A549 (cell line): ENCODE measurements at regions not wholly inside any gene's neighbourhood (a gene's known extent, or its start where the extent isn't known, plus 50 kb on each side); places are given as distances from the start of the nearest gene placed in this dataset.

ENCODE experiments used
- ATAC-seq, 2 experiments: fragments of 200-7000 bp in 1 of 2; fragments of >200 bp in 1 of 2; cut with Nextera tagmentation in 1 of 2; cut with Tn5 transposase in 1 of 2; 3 replicates each; pipeline versions ENCODE4 v1.8.0 to v1.9.1; 2018 to 2020; ENCODE audit warnings: mild to moderate bottlenecking in 1 of 2, moderate library complexity in 1 of 2
- CTCF ChIA-PET: fragments of 300-600 bp; sonication (Branson Sonifier 250); formaldehyde crosslinking; extraction: SDS; loops from one replicate; lab custom pipeline; 2021; ENCODE audit warnings: antibody characterized with exemption, inconsistent platforms; lab: Yijun Ruan, JAX
- POLR2A ChIA-PET: fragments of 350-600 bp; formaldehyde crosslinking; extraction: SDS; loops from one replicate; lab custom pipeline; 2021; ENCODE audit warnings: antibody characterized with exemption, inconsistent platforms; lab: Yijun Ruan, JAX
- DNase-seq, 2 experiments: peaks; one replicate each; pipeline versions ENCODE4 v3.0.0 to v3.0.0-alpha.2; 2011 to 2016; ENCODE audit warnings: low read depth in 1 of 2, low spot score in 1 of 2
- FAIRE-seq: peaks from 2 replicates; lab custom pipeline; 2011; peaks lifted over from hg19 to GRCh38; lab: Jason Lieb, UNC
- H3K27ac ChIP-seq, 2 experiments: fragments of >200 bp; sonication (Bioruptor Twin); formaldehyde crosslinking; 3 replicates each; pipeline ENCODE4 v1.5.1; 2016 to 2017
- H3K4me1 ChIP-seq: fragments of >200 bp; sonication (Bioruptor Twin); formaldehyde crosslinking; 3 replicates; pipeline ENCODE4 v1.6.1; 2016
- H3K4me2 ChIP-seq: fragments of >200 bp; sonication (Bioruptor Twin); formaldehyde crosslinking; 3 replicates; pipeline ENCODE4 v1.6.1; 2016
- H3K4me3 ChIP-seq: fragments of >200 bp; sonication (Bioruptor Twin); formaldehyde crosslinking; 3 replicates; pipeline ENCODE4 v1.5.1; 2016
- H3K9me3 ChIP-seq: fragments of >200 bp; sonication (Bioruptor Twin); formaldehyde crosslinking; 3 replicates; pipeline ENCODE4 v1.6.1; 2016
- BCL3 ChIP-seq: fragments of >200 bp; sonication (Bioruptor Twin); formaldehyde crosslinking; IDR thresholded peaks from 3 replicates; pipeline ENCODE4 v1.6.1; 2016
- CHD2 ChIP-seq: fragments of 150-350 bp; IDR thresholded peaks from 2 replicates; pipeline ENCODE4 v1.6.1; 2014; ENCODE audit warnings: low read length; ENCODE audit not compliant: partially characterized antibody
- E2F6 ChIP-seq: IDR thresholded peaks from 2 replicates; pipeline ENCODE4 v1.6.1; 2012; ENCODE audit warnings: low read depth, borderline replicate concordance
- EHF ChIP-seq: fragments of 250-450 bp; sonication (Bioruptor Pico); IDR thresholded peaks from 2 replicates; pipeline ENCODE4 v1.5.0; 2020; ENCODE audit warnings: mild to moderate bottlenecking
- EHMT2 ChIP-seq: fragments of 200-600 bp; sonication (generic); IDR thresholded peaks from 2 replicates; pipeline ENCODE4 v1.6.1; 2016; ENCODE audit warnings: antibody characterized with exemption, low read depth, mild to moderate bottlenecking, moderate library complexity
- ELK1 ChIP-seq: fragments of 150-350 bp; IDR thresholded peaks from 2 replicates; pipeline ENCODE4 v1.6.1; 2014; ENCODE audit warnings: low read depth, mild to moderate bottlenecking, low read length
- ESRRA ChIP-seq: fragments of 150-350 bp; IDR thresholded peaks from 2 replicates; pipeline ENCODE4 v1.6.1; 2014; ENCODE audit warnings: mild to moderate bottlenecking, low read length, borderline replicate concordance
- FOSB ChIP-seq: fragments of 250-450 bp; sonication (Bioruptor Pico); IDR thresholded peaks from 2 replicates; pipeline ENCODE4 v1.5.0; 2020; ENCODE audit warnings: mild to moderate bottlenecking, moderate library complexity
- FOSL2 ChIP-seq, 2 experiments: fragments of 450-650 bp in 1 of 2; fragments of >200 bp in 1 of 2; sonication (Bioruptor Twin) in 1 of 2; formaldehyde crosslinking; IDR thresholded peaks; 2 replicates each; pipeline versions ENCODE4 v1.5.0 to v1.6.1; 2016 to 2020; ENCODE audit warnings: mild to moderate bottlenecking in 1 of 2, moderate library complexity in 1 of 2
- HES2 ChIP-seq: fragments of >200 bp; sonication (Bioruptor Twin); formaldehyde crosslinking; IDR thresholded peaks from 2 replicates; pipeline ENCODE4 v1.6.1; 2016
- HEYL ChIP-seq: fragments of 250-450 bp; sonication (Bioruptor Pico); IDR thresholded peaks from 2 replicates; pipeline ENCODE4 v1.8.0; 2021; ENCODE audit warnings: mild to moderate bottlenecking, moderate library complexity
- HMGXB4 ChIP-seq: fragments of 250-450 bp; sonication (Bioruptor Pico); IDR thresholded peaks from 2 replicates; pipeline ENCODE4 v1.5.0; 2021; ENCODE audit warnings: mild to moderate bottlenecking, moderate library complexity, borderline replicate concordance
- HOXA7 ChIP-seq: fragments of 250-450 bp; sonication (Bioruptor Pico); IDR thresholded peaks from 2 replicates; pipeline ENCODE4 v1.5.0; 2020; ENCODE audit warnings: mild to moderate bottlenecking, moderate library complexity
- HOXB13 ChIP-seq: fragments of 250-450 bp; sonication (Bioruptor Pico); IDR thresholded peaks from 2 replicates; pipeline ENCODE4 v1.5.0; 2020; ENCODE audit warnings: low read depth, mild to moderate bottlenecking, moderate library complexity
- JUNB ChIP-seq: fragments of >200 bp; sonication (Bioruptor Twin); formaldehyde crosslinking; IDR thresholded peaks from 2 replicates; pipeline ENCODE4 v1.6.1; 2016
- KDM5A ChIP-seq: fragments of 200-600 bp; sonication (generic); IDR thresholded peaks from 2 replicates; pipeline ENCODE4 v1.6.1; 2016; ENCODE audit warnings: antibody characterized with exemption, mild to moderate bottlenecking
- MAX ChIP-seq: IDR thresholded peaks from 2 replicates; pipeline ENCODE4 v1.6.1; 2012
- MAZ ChIP-seq: fragments of 150-350 bp; IDR thresholded peaks from 2 replicates; pipeline ENCODE4 v1.6.1; 2014; ENCODE audit warnings: antibody characterized with exemption, low read depth, low read length, borderline replicate concordance
- PBX3 ChIP-seq: IDR thresholded peaks from 2 replicates; pipeline ENCODE4 v1.6.1; 2012
- RARB ChIP-seq: fragments of 250-450 bp; sonication (Bioruptor Pico); IDR thresholded peaks from 2 replicates; pipeline ENCODE4 v1.8.0; 2021; ENCODE audit warnings: mild to moderate bottlenecking, moderate library complexity
- RNF2 ChIP-seq: fragments of 200-600 bp; sonication (generic); IDR thresholded peaks from 2 replicates; pipeline ENCODE4 v1.6.1; 2016; ENCODE audit warnings: low read depth, mild to moderate bottlenecking, antibody characterized with exemption, moderate library complexity, borderline replicate concordance
- TP53 ChIP-seq: fragments of 250-450 bp; sonication (Bioruptor Pico); IDR thresholded peaks from 2 replicates; pipeline ENCODE4 v1.5.0; 2021; ENCODE audit warnings: mild to moderate bottlenecking, moderate library complexity
- ZC3H11A ChIP-seq: fragments of 450-650 bp; IDR thresholded peaks from 2 replicates; pipeline ENCODE4 v1.6.1; 2014; ENCODE audit warnings: antibody characterized with exemption, mild to moderate bottlenecking
- ZFP36 ChIP-seq: fragments of 450-650 bp; IDR thresholded peaks from 2 replicates; pipeline ENCODE4 v1.6.1; 2014; ENCODE audit warnings: borderline replicate concordance; ENCODE audit not compliant: partially characterized antibody
- ZNF302 ChIP-seq: fragments of 250-450 bp; sonication (Bioruptor Pico); IDR thresholded peaks from 2 replicates; pipeline ENCODE4 v1.9.0; 2021; ENCODE audit warnings: inconsistent platforms, mild to moderate bottlenecking, moderate library complexity
- ZSCAN20 ChIP-seq: fragments of 250-450 bp; sonication (Bioruptor Pico); IDR thresholded peaks from 2 replicates; pipeline ENCODE4 v1.8.0; 2022; ENCODE audit warnings: mild to moderate bottlenecking, moderate library complexity
- WGBS: methylation state at CpG from one replicate; pipeline ENCODE4 v1.1.6; 2017; ENCODE audit errors: missing lambda C conversion rate; 5-methylcytosine and 5-hydroxymethylcytosine counted together

- TF ChIP-seq BCL3 (no peak), ZNF302 (CRISPR knock-in tag) (no peak), ZSCAN20 (CRISPR knock-in tag) (no peak), HOXA7 (CRISPR knock-in tag) (no peak), HES2 (no peak), HEYL (CRISPR knock-in tag) (no peak), EHMT2 (no peak), PBX3 (no peak), ZC3H11A (no peak), TP53 (no peak), E2F6 (no peak), RNF2 (no peak), ZFP36 (no peak)
- TF ChIP-seq, all 56 proteins: peak for 0
- ChIA-PET CTCF (interaction anchor here (0.9 kb wide), 1 partner anchor 20 kb away, joined by 4 read pairs; no protein-coding TSS in a partner anchor), POLR2A (interaction anchor here (0.6 kb wide), 1 partner anchor 405 kb away, joined by 3 read pairs; no protein-coding TSS in a partner anchor)
- no peak for ATAC-seq
- Histone ChIP-seq H3K4me2 (no peak overlapping the region), H3K4me3 (no peak overlapping the region), H3K9me3 (no peaks in the 10 kb centered on the region), H3K27ac (no peak overlapping the region), H3K4me1 (no peaks in the 10 kb centered on the region)
- DNase-seq: no peak
- no peak for FAIRE-seq
- WGBS: 9% methylated on average over 2 of the region's 2 CpGs
Measured at GRCh38 chr3:101978348-101978747, 129.0 kb downstream of the NFKBIZ start.

- H3K4me3 ChIP-seq: no peak overlapping the region
- ATAC-seq: no peak
- no peak for DNase-seq
- H3K9me3 ChIP-seq: no peaks in the 10 kb centered on the region
- H3K4me2 ChIP-seq: no peak overlapping the region
- H3K4me1 ChIP-seq: no peaks in the 10 kb centered on the region
- FAIRE-seq: no peak
- ChIA-PET POLR2A (no interaction called here), CTCF (no interaction called here)
- H3K27ac ChIP-seq: no peak overlapping the region
- 90% methylated on average over 3 of the region's 3 CpGs for WGBS
- no peak for TF ChIP-seq FOSL2 (IDR thresholded peaks at IDR 0.05)
- no peak for TF ChIP-seq FOSL2 (CRISPR knock-in tag; IDR thresholded peaks at IDR 0.05)
- TF ChIP-seq JUNB: no peak
- no peak for TF ChIP-seq CHD2
- TF ChIP-seq HEYL (CRISPR knock-in tag): no peak
- no peak for TF ChIP-seq FOSB (CRISPR knock-in tag)
- TF ChIP-seq MAZ: no peak
- no peak for TF ChIP-seq HMGXB4
- TF ChIP-seq ELK1: no peak
- no peak for TF ChIP-seq HOXB13 (CRISPR knock-in tag)
- no peak for TF ChIP-seq ESRRA
- no peak for TF ChIP-seq EHF (CRISPR knock-in tag)
- no peak for TF ChIP-seq MAX
- no peak for TF ChIP-seq RARB (CRISPR knock-in tag)
- no peak for TF ChIP-seq E2F6
- no peak for TF ChIP-seq KDM5A
Measured at GRCh38 chr3:101979033-101979432, 129.7 kb downstream of the NFKBIZ start.
